ENCODE measurements at regions not wholly inside any gene's neighbourhood (a gene's known extent, or its start where the extent isn't known, plus 50 kb on each side); places are given as distances from the start of the nearest gene placed in this dataset.

- no peak for TF ChIP-seq POLR2A (IDR thresholded peaks at IDR 0.05)
- TF ChIP-seq, protein P1, sequence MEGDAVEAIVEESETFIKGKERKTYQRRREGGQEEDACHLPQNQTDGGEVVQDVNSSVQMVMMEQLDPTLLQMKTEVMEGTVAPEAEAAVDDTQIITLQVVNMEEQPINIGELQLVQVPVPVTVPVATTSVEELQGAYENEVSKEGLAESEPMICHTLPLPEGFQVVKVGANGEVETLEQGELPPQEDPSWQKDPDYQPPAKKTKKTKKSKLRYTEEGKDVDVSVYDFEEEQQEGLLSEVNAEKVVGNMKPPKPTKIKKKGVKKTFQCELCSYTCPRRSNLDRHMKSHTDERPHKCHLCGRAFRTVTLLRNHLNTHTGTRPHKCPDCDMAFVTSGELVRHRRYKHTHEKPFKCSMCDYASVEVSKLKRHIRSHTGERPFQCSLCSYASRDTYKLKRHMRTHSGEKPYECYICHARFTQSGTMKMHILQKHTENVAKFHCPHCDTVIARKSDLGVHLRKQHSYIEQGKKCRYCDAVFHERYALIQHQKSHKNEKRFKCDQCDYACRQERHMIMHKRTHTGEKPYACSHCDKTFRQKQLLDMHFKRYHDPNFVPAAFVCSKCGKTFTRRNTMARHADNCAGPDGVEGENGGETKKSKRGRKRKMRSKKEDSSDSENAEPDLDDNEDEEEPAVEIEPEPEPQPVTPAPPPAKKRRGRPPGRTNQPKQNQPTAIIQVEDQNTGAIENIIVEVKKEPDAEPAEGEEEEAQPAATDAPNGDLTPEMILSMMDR (IDR thresholded peaks at IDR 0.05) = no peak
These were observed 608.1 kb upstream of the CAMK1G start for GRCh38 chr1:208975456-208975855.
